Activated naive CD4-positive, alpha-beta T cell treated with anti-CD3 and anti-CD28 coated beads for 36 hours (primary cell): ENCODE measurements at regions not wholly inside any gene's neighbourhood (a gene's known extent, or its start where the extent isn't known, plus 50 kb on each side); places are given as distances from the start of the nearest gene placed in this dataset.

Experiments
- CTCF ChIA-PET: fragments of 350-600 bp; sonication (Branson Sonifier 250); formaldehyde crosslinking; loops from one replicate; lab custom pipeline; 2021; ENCODE audit warnings: antibody characterized with exemption; lab: Charles Lee
- DNase-seq: peaks from one replicate; pipeline ENCODE4 v3.0.0-alpha.2; 2020
- H3K27ac Mint-ChIP-seq: one replicate; pipeline ENCODE4 v1.8.0; 2021; ENCODE audit warnings: mild to moderate bottlenecking, mixed read lengths
- H3K27me3 Mint-ChIP-seq: one replicate; pipeline ENCODE4 v1.8.0; 2021; ENCODE audit warnings: low read depth, mixed read lengths
- H3K36me3 Mint-ChIP-seq: one replicate; pipeline ENCODE4 v1.8.0; 2021; ENCODE audit warnings: low read depth, mixed read lengths
- H3K4me1 Mint-ChIP-seq: one replicate; pipeline ENCODE4 v1.8.0; 2021; ENCODE audit warnings: low read depth, mixed read lengths
- H3K4me3 Mint-ChIP-seq: one replicate; pipeline ENCODE4 v1.8.0; 2021; ENCODE audit warnings: mild to moderate bottlenecking, moderate library complexity, mixed read lengths
- H3K9me3 Mint-ChIP-seq: one replicate; pipeline ENCODE4 v1.8.0; 2021; ENCODE audit warnings: mixed read lengths
- intact Hi-C: fragments of 100-400 bp; cut with micrococcal nuclease; formaldehyde crosslinking; loops from one replicate; pipeline ENCODE4 v1.15.1; 2023

GRCh38 chr1:51025374-51025773, 55.3 kb downstream of the CDKN2C start:
- DNase-seq, result no peak
- H3K9me3 Mint-ChIP-seq, result no peaks in the 10 kb centered on the region

GRCh38 chr1:51032936-51033335, 62.9 kb downstream of the CDKN2C start:
- intact Hi-C loops, result no loop called here
- no peak overlapping the region for H3K4me3 Mint-ChIP-seq
- no peak overlapping the region for H3K27ac Mint-ChIP-seq
- H3K36me3 Mint-ChIP-seq, result no peaks in the 10 kb centered on the region
- no peaks in the 10 kb centered on the region for H3K9me3 Mint-ChIP-seq
- no peak for DNase-seq
- CTCF ChIA-PET, result no interaction called here
- H3K4me1 Mint-ChIP-seq, result no peaks in the 10 kb centered on the region
- H3K27me3 Mint-ChIP-seq, result peaks cover 3% of the 10 kb centered on the region

More at GRCh38 chr1:51025374-51025773, 55.3 kb downstream of the CDKN2C start:
- no peaks in the 10 kb centered on the region for H3K36me3 Mint-ChIP-seq
- H3K27me3 Mint-ChIP-seq, result no peaks in the 10 kb centered on the region
- intact Hi-C loops, result no loop called here
- H3K4me1 Mint-ChIP-seq, result no peaks in the 10 kb centered on the region
- H3K27ac Mint-ChIP-seq, result no peak overlapping the region
- no peak overlapping the region for H3K4me3 Mint-ChIP-seq
- CTCF ChIA-PET, result interaction anchor here (0.9 kb wide), 1 partner anchor 163 kb away, joined by 4 read pairs; no protein-coding TSS in a partner anchor

DNA sequence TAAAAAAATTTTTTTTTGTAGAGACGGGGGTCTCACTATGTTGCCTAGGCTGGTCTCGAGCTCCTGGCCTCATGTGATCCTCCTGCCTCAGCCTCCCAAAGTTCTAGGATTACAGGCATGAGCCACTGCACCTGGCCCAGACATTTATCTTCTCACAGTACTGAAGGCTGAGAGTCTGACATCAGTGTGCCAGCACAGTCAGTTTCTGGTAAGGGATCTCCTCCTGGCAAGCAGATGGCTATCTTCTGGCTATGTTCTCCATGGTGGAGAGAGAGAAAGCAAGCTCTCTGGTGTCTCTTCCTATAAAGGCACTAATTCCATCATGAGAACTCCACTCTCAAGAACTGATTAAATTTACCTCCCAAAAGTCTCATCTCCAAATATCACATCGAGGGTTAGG, 57.8 kb upstream of the C1orf185 start:
- no peak overlapping the region for H3K27ac Mint-ChIP-seq
- no peak for DNase-seq
- no peaks in the 10 kb centered on the region for H3K27me3 Mint-ChIP-seq
- peaks cover 11% of the 10 kb centered on the region for H3K9me3 Mint-ChIP-seq
- CTCF ChIA-PET, result interaction anchor here (0.8 to 1.3 kb wide), 2 partner anchors 28 to 114 kb away, joined by 3 to 4 read pairs; no protein-coding TSS in a partner anchor
- no peaks in the 10 kb centered on the region for H3K4me1 Mint-ChIP-seq
- no peaks in the 10 kb centered on the region for H3K36me3 Mint-ChIP-seq
- H3K4me3 Mint-ChIP-seq, result no peak overlapping the region
- intact Hi-C loops, result loop anchor here (10.0 kb wide), 1 partner anchor 109 kb away; no protein-coding TSS in a partner anchor

GRCh38 chr1:51044834-51045233, 57.2 kb upstream of the C1orf185 start:
- Mint-ChIP-seq H3K4me3 (no peak overlapping the region), H3K36me3 (no peaks in the 10 kb centered on the region), H3K27me3 (no peaks in the 10 kb centered on the region), H3K27ac (no peak overlapping the region), H3K4me1 (no peaks in the 10 kb centered on the region), H3K9me3 (peaks cover 7% of the 10 kb centered on the region)
- no peak for DNase-seq
- intact Hi-C loops, result loop anchor here (1.0 to 10.0 kb wide), 3 partner anchors 110 to 270 kb away; no protein-coding TSS in a partner anchor
- CTCF ChIA-PET, result no interaction called here

- no peak for DNase-seq
- Mint-ChIP-seq H3K9me3 (peaks cover 2% of the 10 kb centered on the region), H3K4me3 (no peak overlapping the region), H3K27ac (no peak overlapping the region), H3K36me3 (no peaks in the 10 kb centered on the region), H3K27me3 (no peaks in the 10 kb centered on the region), H3K4me1 (no peaks in the 10 kb centered on the region)
- intact Hi-C loops, result loop anchor here (10.0 kb wide), 1 partner anchor 113 kb away; no protein-coding TSS in a partner anchor
- CTCF ChIA-PET, result no interaction called here
Measured at GRCh38 chr1:51048021-51048420, 54.0 kb upstream of the C1orf185 start.

- CTCF ChIA-PET, result no interaction called here
- Mint-ChIP-seq H3K4me3 (no peak overlapping the region), H3K36me3 (no peaks in the 10 kb centered on the region), H3K27ac (no peak overlapping the region), H3K27me3 (no peaks in the 10 kb centered on the region), H3K9me3 (no peaks in the 10 kb centered on the region), H3K4me1 (no peaks in the 10 kb centered on the region)
- intact Hi-C loops, result loop anchor here (10.0 kb wide), 1 partner anchor 114 kb away; no protein-coding TSS in a partner anchor
- no peak for DNase-seq
Measured at GRCh38 chr1:51048670-51049069, 53.4 kb upstream of the C1orf185 start.
